GM21423 (cell line): ENCODE measurements at regions not wholly inside any gene's neighbourhood (a gene's known extent, or its start where the extent isn't known, plus 50 kb on each side); places are given as distances from the start of the nearest gene placed in this dataset.
A peak's percentile ranks its signal among the peaks of the same experiment; 100 is the strongest.

Experiments
- ATAC-seq: cut with Tn5 transposase; IDR thresholded peaks from one replicate; pipeline ENCODE4 v1.9.1; 2021; ENCODE audit warnings: mild to moderate bottlenecking, moderate library complexity; ENCODE audit not compliant: unreplicated experiment

- ATAC-seq: no peak
Measured at GRCh38 chr7:17016402-17017010, 134.7 kb upstream of the AGR3 start.

- ATAC-seq: no peak
Measured at GRCh38 chr7:17019106-17019505, 137.3 kb upstream of the AGR3 start.

GRCh38 chr7:17020250-17020649, 138.5 kb upstream of the AGR3 start:
- no peak for ATAC-seq

DNA sequence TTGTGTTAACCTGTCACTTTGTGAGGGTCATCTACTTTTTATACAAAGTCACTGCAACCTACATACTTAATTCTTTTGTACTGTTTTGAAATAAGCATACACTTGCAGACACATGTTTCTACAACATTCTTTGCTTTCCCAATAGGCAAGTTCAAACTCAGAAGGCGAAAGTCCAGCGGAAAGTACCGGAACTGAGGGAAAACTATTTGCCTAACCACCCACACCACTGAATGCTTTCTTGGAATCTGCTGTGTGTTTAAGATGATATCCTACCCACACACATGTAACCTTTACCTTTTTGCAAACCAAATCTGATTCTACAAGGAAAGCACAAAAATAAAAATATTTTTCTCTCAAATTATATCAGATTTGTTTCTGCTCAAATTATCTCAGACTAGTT, 139.4 kb upstream of the AGR3 start:
- ATAC-seq: no peak

DNA sequence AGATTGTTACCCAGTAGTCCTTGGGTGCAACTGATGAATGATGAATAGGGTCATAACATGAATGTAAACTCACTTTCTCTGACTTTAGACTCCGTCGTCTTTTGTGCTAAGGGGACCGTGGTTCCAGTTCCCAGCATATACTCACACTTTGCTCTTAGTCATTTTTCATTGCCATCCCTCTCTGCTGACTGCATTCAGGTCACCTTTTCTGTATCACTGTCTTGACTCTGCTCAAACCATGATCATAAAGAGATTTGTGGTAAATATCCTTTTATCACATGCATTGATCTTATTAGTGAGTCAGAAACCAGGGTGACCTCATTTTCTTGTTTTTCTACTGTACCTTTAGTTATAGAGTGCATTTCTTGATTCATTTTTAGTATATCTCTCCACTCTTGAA, 141.1 kb upstream of the AGR3 start:
- no peak for ATAC-seq

GRCh38 chr7:17026269-17026668, 144.5 kb upstream of the AGR3 start:
- no peak for ATAC-seq

GRCh38 chr7:17027143-17027788, 145.5 kb upstream of the AGR3 start:
- ATAC-seq: no peak

DNA sequence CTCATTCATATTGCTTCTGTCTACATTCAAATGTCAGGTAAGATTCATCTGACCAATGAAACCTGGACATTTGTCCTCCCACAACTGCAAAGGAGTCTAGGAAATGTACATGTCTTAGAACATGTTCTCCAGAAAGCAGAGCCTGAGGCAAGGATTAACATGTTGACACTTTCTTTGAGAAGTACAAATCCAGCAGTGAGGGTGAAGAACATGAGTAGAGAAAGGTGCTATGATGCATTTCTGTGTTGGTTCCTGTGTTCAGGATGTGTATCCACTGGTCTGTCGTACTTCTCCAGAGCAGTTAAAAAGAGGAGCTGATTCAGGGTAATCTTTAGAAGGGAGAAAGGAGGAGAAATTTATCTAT, 146.0 kb upstream of the AGR3 start:
- no peak for ATAC-seq

- ATAC-seq: no peak
Measured at GRCh38 chr7:17029150-17029549, 147.4 kb upstream of the AGR3 start.

- peak; percentile 54 for ATAC-seq
Measured at GRCh38 chr7:17030559-17030958, 148.8 kb upstream of the AGR3 start.

- ATAC-seq: no peak
Measured at GRCh38 chr7:17031906-17032551, 150.2 kb upstream of the AGR3 start.

GRCh38 chr7:17033245-17033644, 151.5 kb upstream of the AGR3 start:
- no peak for ATAC-seq

GRCh38 chr7:17036584-17036983, 154.8 kb upstream of the AGR3 start:
- ATAC-seq: no peak

DNA sequence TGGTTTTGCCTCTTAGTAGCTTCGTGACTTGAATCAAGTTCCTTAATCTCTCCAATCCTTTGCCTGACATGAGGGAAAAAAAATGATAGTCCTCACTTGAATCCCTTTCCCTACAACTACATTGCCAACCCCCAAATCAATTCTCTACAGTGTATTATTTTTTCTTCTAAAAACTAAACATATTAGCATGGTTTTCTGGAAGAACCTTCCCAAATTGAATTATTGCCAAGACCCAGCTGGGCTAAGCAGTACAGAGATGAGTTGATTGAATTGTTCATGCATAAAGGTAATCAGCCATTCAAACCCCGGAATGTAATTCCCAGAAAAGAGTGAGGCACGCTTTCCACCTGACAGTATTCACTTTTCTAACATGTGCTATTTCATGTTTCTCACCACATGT, 155.6 kb upstream of the AGR3 start:
- no peak for ATAC-seq

DNA sequence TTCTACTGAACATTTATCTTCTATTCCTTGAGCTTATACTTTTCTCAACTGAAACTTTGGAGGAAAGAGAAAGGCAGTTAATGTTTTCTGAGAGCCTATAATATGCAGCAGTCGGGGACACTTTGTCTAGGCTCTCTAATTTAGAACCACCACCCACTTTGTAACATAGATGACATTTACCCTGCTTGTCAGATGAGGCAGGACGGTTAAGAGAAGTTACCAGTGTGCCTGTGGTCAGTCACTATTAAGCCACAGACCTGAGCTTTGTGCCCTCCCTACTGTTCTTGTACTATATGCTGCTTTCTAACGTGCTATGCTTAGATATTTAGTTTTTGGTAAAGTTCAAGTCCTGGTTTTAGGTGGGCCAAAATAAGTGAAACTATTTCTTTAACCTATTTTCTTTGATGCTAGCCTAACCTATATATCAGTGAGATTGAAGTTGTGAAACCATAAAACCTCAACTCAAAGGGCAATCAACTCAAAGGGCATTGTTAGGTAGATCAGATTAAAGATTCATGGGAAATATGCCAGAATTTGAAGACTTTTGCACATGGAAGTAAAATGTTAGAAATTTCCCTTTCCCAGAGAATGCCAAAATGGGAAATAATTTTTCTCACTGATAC, 156.5 kb upstream of the AGR3 start:
- ATAC-seq: no peak

DNA sequence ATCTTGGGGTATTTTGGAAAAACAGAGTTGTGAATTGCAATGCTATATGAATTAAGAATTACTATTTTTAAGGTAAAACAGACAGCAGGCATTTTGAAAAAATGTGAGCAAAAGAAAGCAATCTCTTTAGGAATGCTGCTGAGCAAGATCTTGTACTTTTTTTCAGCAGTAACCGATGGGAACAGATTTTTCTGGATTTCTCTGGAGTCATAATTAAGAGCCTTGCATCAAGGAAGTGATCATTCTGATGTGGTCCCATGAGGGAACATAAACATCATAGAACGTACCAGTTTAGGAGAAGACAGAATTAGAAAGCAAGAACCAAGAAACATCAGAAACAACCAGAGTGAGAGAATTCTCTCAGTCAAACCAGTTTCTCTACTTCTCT, 157.0 kb upstream of the AGR3 start:
- no peak for ATAC-seq

DNA sequence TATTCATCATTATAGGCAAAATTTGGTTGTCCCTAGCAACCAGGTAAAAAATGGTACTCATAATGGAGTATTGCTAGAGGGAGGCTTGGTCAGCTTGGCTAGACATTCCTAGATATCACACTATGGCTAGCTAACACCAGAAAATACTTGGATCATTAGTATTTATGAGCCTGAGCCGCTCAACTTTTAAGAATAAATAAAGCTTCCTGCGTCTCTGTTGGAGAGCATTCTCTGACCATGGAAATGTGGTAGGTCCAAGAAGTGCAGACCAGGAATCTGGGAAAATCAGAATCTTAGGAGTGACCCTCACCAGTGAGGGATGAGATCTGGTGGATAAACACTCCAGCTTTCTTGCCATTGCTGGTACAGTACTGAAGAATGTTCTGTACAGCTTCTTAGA, 157.6 kb upstream of the AGR3 start:
- ATAC-seq: no peak

GRCh38 chr7:17040716-17041115, 158.9 kb upstream of the AGR3 start:
- ATAC-seq: no peak

- no peak for ATAC-seq
Measured at GRCh38 chr7:17041324-17041723, 159.5 kb upstream of the AGR3 start.

GRCh38 chr7:17042211-17042610, 160.4 kb upstream of the AGR3 start:
- ATAC-seq: no peak

GRCh38 chr7:17043012-17043877, 161.5 kb upstream of the AGR3 start:
- ATAC-seq: no peak
